HepG2 (cell line): ENCODE measurements at regions not wholly inside any gene's neighbourhood (a gene's known extent, or its start where the extent isn't known, plus 50 kb on each side); places are given as distances from the start of the nearest gene placed in this dataset.

Source experiments
- ATAC-seq: fragments of 200-7000 bp; cut with Tn5 transposase; 3 replicates; pipeline ENCODE4 v1.9.1; 2020; ENCODE audit warnings: mild to moderate bottlenecking, moderate library complexity
- BruUV-seq: library from RNA; stranded (reverse); fragments of 400-500 nt; replicated peaks from 2 replicates; lab custom pipeline; 2021; lab: Mats Ljungman, UMichigan
- CTCF ChIA-PET: fragments of 300-600 bp; formaldehyde crosslinking; extraction: SDS; loops from one replicate; lab custom pipeline; 2021; ENCODE audit warnings: low total read pairs, inconsistent platforms, low intra/inter-chr PET ratio; lab: Yijun Ruan, JAX
- POLR2A ChIA-PET: fragments of 350-600 bp; sonication (Branson Sonifier 250); formaldehyde crosslinking; loops from one replicate; lab custom pipeline; 2020; ENCODE audit warnings: antibody characterized with exemption, inconsistent platforms; lab: Yijun Ruan, JAX
- DNase-seq: peaks from one replicate; pipeline ENCODE4 v3.0.0-alpha.2; 2015; ENCODE audit warnings: low spot score
- FAIRE-seq: peaks from 3 replicates; lab custom pipeline; 2011; peaks lifted over from hg19 to GRCh38; lab: Jason Lieb, UNC
- H2AFZ ChIP-seq: one replicate; pipeline ENCODE4 v1.6.1; 2011; ENCODE audit warnings: low read length, inconsistent platforms
- H3K27ac ChIP-seq: fragments of 300-600 bp; 3 replicates; pipeline ENCODE4 v1.8.0; 2011; ENCODE audit warnings: mixed run types, mild to moderate bottlenecking, mixed read lengths, low read length, inconsistent platforms; ENCODE audit not compliant: insufficient read depth; ENCODE audit errors: extremely low read length
- H3K27me3 ChIP-seq, 2 experiments: fragments of 200-600 bp in 1 of 2; 2 replicates in 1 of 2; 3 replicates in 1 of 2; pipeline versions ENCODE4 v1.6.0 to v1.8.0; 2011; ENCODE audit warnings: low read length in 2 of 2, mild to moderate bottlenecking in 2 of 2, moderate library complexity in 2 of 2, inconsistent platforms in 1 of 2; ENCODE audit not compliant: insufficient read depth in 2 of 2, control insufficient read depth in 1 of 2
- H3K36me3 ChIP-seq, 2 experiments: fragments of 200-600 bp in 1 of 2; replicated peaks in 1 of 2; 2 replicates in 1 of 2; 3 replicates in 1 of 2; pipeline versions ENCODE4 v1.5.1 to v1.8.0; 2011; ENCODE audit warnings: low read length in 2 of 2, inconsistent platforms in 1 of 2; ENCODE audit not compliant: insufficient read depth in 2 of 2, control insufficient read depth in 1 of 2
- H3K4me1 ChIP-seq: 2 replicates; pipeline ENCODE4 v1.5.1; 2012; ENCODE audit warnings: low read length, inconsistent platforms; ENCODE audit not compliant: insufficient read depth
- H3K4me2 ChIP-seq: 2 replicates; pipeline ENCODE4 v1.6.0; 2011; ENCODE audit warnings: low read depth, low read length, inconsistent platforms
- H3K4me3 ChIP-seq, 3 experiments: fragments of 200-600 bp in 1 of 3; sonication (generic), shearing (Covaris generic) in 1 of 3; replicated peaks in 1 of 3; 2 replicates each; pipeline ENCODE4 v1.5.1; 2011 to 2016; ENCODE audit warnings: low read length in 3 of 3, inconsistent platforms in 2 of 3, low read depth in 2 of 3, mild to moderate bottlenecking in 2 of 3, control low read depth in 1 of 3, mixed read lengths in 1 of 3; ENCODE audit not compliant: insufficient read depth in 1 of 3
- H3K79me2 ChIP-seq: one replicate; pipeline ENCODE4 v1.6.1; 2011; ENCODE audit warnings: low read length, inconsistent platforms; ENCODE audit not compliant: insufficient read depth
- H3K9ac ChIP-seq: 2 replicates; pipeline ENCODE4 v1.6.0; 2011; ENCODE audit warnings: mild to moderate bottlenecking, low read depth, low read length, inconsistent platforms; ENCODE audit not compliant: insufficient read depth
- H3K9me3 ChIP-seq: 2 replicates; pipeline ENCODE4 v1.5.1; 2012; ENCODE audit warnings: mild to moderate bottlenecking, low read length
- H4K20me1 ChIP-seq: 2 replicates; pipeline ENCODE4 v1.6.0; 2011; ENCODE audit warnings: inconsistent platforms, mild to moderate bottlenecking, low read length, moderate library complexity; ENCODE audit not compliant: insufficient read depth
- ATF3 ChIP-seq: sonication (generic); formaldehyde crosslinking; IDR thresholded peaks from 2 replicates; pipeline ENCODE4 v1.4.0; 2020; ENCODE audit warnings: missing genetic modification reagents
- EED ChIP-seq: sonication (generic); formaldehyde crosslinking; IDR thresholded peaks from 2 replicates; pipeline ENCODE4 v1.5.0; 2020; ENCODE audit warnings: mild to moderate bottlenecking, missing genetic modification reagents
- FOXC1 ChIP-seq: sonication (generic); formaldehyde crosslinking; IDR thresholded peaks from 2 replicates; pipeline ENCODE4 v1.8.0; 2022; ENCODE audit warnings: mild to moderate bottlenecking, missing genetic modification reagents, borderline replicate concordance
- KIAA2018 ChIP-seq: sonication (generic); formaldehyde crosslinking; IDR thresholded peaks from 2 replicates; pipeline ENCODE4 v1.5.0; 2020; ENCODE audit warnings: mild to moderate bottlenecking, missing genetic modification reagents, borderline replicate concordance
- MBNL3 ChIP-seq: fragments of 250-450 bp; sonication (Bioruptor Pico); conservative IDR thresholded peaks from 2 replicates; pipeline ENCODE4 v1.8.0; 2022; ENCODE audit warnings: mild to moderate bottlenecking, inconsistent platforms
- NFYC ChIP-seq: IDR thresholded peaks from 2 replicates; pipeline ENCODE4 v1.6.1; 2016; ENCODE audit warnings: missing genetic modification reagents, missing compliant biosample characterization
- SALL2 ChIP-seq: sonication (generic); formaldehyde crosslinking; IDR thresholded peaks from 2 replicates; pipeline ENCODE4 v1.8.1; 2023; ENCODE audit warnings: mild to moderate bottlenecking, missing genetic modification reagents, inconsistent platforms
- TOPORS ChIP-seq: sonication (generic); formaldehyde crosslinking; IDR thresholded peaks from 2 replicates; pipeline ENCODE4 v1.8.0; 2023; ENCODE audit warnings: mild to moderate bottlenecking, missing genetic modification reagents
- ZBTB38 ChIP-seq: sonication (generic); formaldehyde crosslinking; IDR thresholded peaks from 2 replicates; pipeline ENCODE4 v1.5.1; 2020; ENCODE audit warnings: mild to moderate bottlenecking, missing genetic modification reagents
- ZFAT ChIP-seq: sonication (generic); formaldehyde crosslinking; conservative IDR thresholded peaks from 2 replicates; pipeline ENCODE4 v1.8.1; 2023; ENCODE audit warnings: missing genetic modification reagents, inconsistent platforms
- ZFP36 ChIP-seq: fragments of 150-350 bp; IDR thresholded peaks from 2 replicates; pipeline ENCODE4 v1.6.1; 2018; ENCODE audit warnings: borderline replicate concordance, low read length, low read depth; ENCODE audit not compliant: partially characterized antibody
- ZNF431 ChIP-seq: sonication (generic); formaldehyde crosslinking; IDR thresholded peaks from 2 replicates; pipeline ENCODE4 v1.9.0; 2022; ENCODE audit warnings: missing genetic modification reagents, low read depth, mild to moderate bottlenecking, borderline replicate concordance
- ZNF567 ChIP-seq: sonication (generic); formaldehyde crosslinking; IDR thresholded peaks from 2 replicates; pipeline ENCODE4 v1.8.1; 2023; ENCODE audit warnings: mild to moderate bottlenecking, missing genetic modification reagents, borderline replicate concordance
- ZNF747 ChIP-seq: sonication (generic); formaldehyde crosslinking; IDR thresholded peaks from 2 replicates; pipeline ENCODE4 v1.8.1; 2023; ENCODE audit warnings: missing genetic modification reagents, mild to moderate bottlenecking, borderline replicate concordance
- ZNF776 ChIP-seq: sonication (generic); formaldehyde crosslinking; IDR thresholded peaks from 2 replicates; pipeline ENCODE4 v1.4.0; 2020; ENCODE audit warnings: mild to moderate bottlenecking, missing genetic modification reagents
- ZNF777 ChIP-seq: sonication (generic); formaldehyde crosslinking; IDR thresholded peaks from 2 replicates; pipeline ENCODE4 v1.4.0; 2020; ENCODE audit warnings: missing genetic modification reagents
- ZNF792 ChIP-seq: IDR thresholded peaks from 2 replicates; pipeline ENCODE4 v1.6.1; 2016
- ZNF850 ChIP-seq: sonication (generic); formaldehyde crosslinking; conservative IDR thresholded peaks from 2 replicates; pipeline ENCODE4 v1.9.0; 2021; ENCODE audit warnings: mild to moderate bottlenecking, missing genetic modification reagents
- WGBS: methylation state at CpG from one replicate; pipeline ENCODE4 v1.1.6; 2017; ENCODE audit warnings: low lambda C conversion rate; 5-methylcytosine and 5-hydroxymethylcytosine counted together
- in situ Hi-C: cut with HindIII; loops from 2 replicates; pipeline ENCODE4 v1.10.0; 2017; ENCODE audit warnings: low pct_unique_long_range_greater_than_20kb; ENCODE audit not compliant: extremely low pct_ligation_motif_present
- intact Hi-C: fragments of 100-400 bp; cut with micrococcal nuclease; formaldehyde crosslinking; loops from one replicate; pipeline ENCODE4 v1.10.0; 2022; ENCODE audit not compliant: unreplicated experiment

GRCh38 chr12:38141239-38141638 is 175.3 kb upstream of the ALG10B start (continued):
- TF ChIP-seq KIAA2018 (CRISPR knock-in tag) = no peak

GRCh38 chr12:38141861-38142260 is 174.7 kb upstream of the ALG10B start:
- FAIRE-seq = no peak

More at GRCh38 chr12:38141861-38142260, 174.7 kb upstream of the ALG10B start:
- Histone ChIP-seq H3K36me3 (no peaks in the 10 kb centered on the region), H3K4me2 (no peak overlapping the region), H3K4me1 (no peaks in the 10 kb centered on the region)
- intact Hi-C loops = no loop called here
- no peak for DNase-seq
- TF ChIP-seq ATF3 (CRISPR knock-in tag) = no peak
- TF ChIP-seq ZNF747 (CRISPR knock-in tag) = no peak
- no peak for TF ChIP-seq ZBTB38
- no peak for TF ChIP-seq ZNF567 (CRISPR knock-in tag)
- no peak for TF ChIP-seq SALL2
- TF ChIP-seq FOXC1 (CRISPR knock-in tag) = no peak
- no peak for TF ChIP-seq ZNF792 (CRISPR knock-in tag)
- TF ChIP-seq ZNF777 (CRISPR knock-in tag) = no peak
- no peak for TF ChIP-seq MBNL3 (CRISPR knock-in tag)
- no peak for TF ChIP-seq ZNF776 (CRISPR knock-in tag)
- TF ChIP-seq ZNF850 (CRISPR knock-in tag) = no peak
- TF ChIP-seq TOPORS = no peak
- TF ChIP-seq ZFAT (CRISPR knock-in tag) = no peak
- TF ChIP-seq ZFP36 = no peak
- TF ChIP-seq ZNF431 (CRISPR knock-in tag) = no peak
- no peak for TF ChIP-seq NFYC
- TF ChIP-seq EED = no peak
- TF ChIP-seq, all 625 proteins: peak for 0
- H3K27me3 ChIP-seq = no peaks in the 10 kb centered on the region
- H3K27ac ChIP-seq = no peak overlapping the region
- CTCF ChIA-PET = no interaction called here
- no peaks in the 10 kb centered on the region for H4K20me1 ChIP-seq
- no peaks in the 10 kb centered on the region for H3K79me2 ChIP-seq
- no peak overlapping the region for H3K4me3 ChIP-seq
- in situ Hi-C loops = loop anchor here (10.0 to 25.0 kb wide), 2 partner anchors 173 to 770 kb away; partner anchors contain the start of genes ALG10B and CPNE8
- no TSS peak for BruUV-seq
- ATAC-seq = no peak
- H3K9ac ChIP-seq = no peak overlapping the region
- POLR2A ChIA-PET = no interaction called here
- H3K9me3 ChIP-seq = peaks cover 3% of the 10 kb centered on the region; the same call in 1 of the 2 replicates
- no peak overlapping the region for H2AFZ ChIP-seq
- 51% methylated on average over 5 of the region's 9 CpGs for WGBS
